Loucy (cell line): ENCODE measurements at regions not wholly inside any gene's neighbourhood (a gene's known extent, or its start where the extent isn't known, plus 50 kb on each side); places are given as distances from the start of the nearest gene placed in this dataset.

ENCODE experiments used
- CTCF ChIP-seq: fragments of 200-600 bp; sonication (generic); conservative IDR thresholded peaks from 2 replicates; pipeline ENCODE4 v1.5.1; 2014; ENCODE audit warnings: mild to moderate bottlenecking, antibody characterized with exemption, low read length
- EZH2phosphoT487 ChIP-seq: fragments of 200-600 bp; IDR thresholded peaks from 2 replicates; pipeline ENCODE4 v1.6.1; 2018; ENCODE audit warnings: antibody characterized with exemption, mild to moderate bottlenecking, moderate library complexity, borderline replicate concordance

DNA sequence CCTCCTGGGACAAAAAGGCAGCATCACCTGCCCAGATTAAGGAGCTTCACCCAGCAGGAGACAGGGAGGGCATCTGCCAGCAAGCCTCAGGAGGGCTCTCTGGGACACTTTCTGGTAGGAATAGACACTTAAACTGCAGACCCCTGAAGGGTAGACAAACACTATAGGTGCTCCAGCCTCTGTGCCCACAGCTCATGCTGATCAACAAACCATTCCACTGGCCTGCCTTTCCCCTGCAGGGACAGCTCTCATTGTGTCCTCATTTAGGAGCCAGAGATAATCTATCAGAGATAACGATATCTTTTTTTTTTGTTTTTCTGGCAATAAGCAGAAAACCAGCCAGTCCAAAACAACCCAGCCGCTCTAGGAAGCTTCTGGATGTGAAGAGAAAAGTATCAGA, 251.8 kb upstream of the CCDC196 start:
- TF ChIP-seq CTCF, result no peak
- no peak for TF ChIP-seq EZH2phosphoT487
